ENCODE measurements at regions not wholly inside any gene's neighbourhood (a gene's known extent, or its start where the extent isn't known, plus 50 kb on each side); places are given as distances from the start of the nearest gene placed in this dataset.

GRCh38 chr9:26655166-26655565, 237.4 kb downstream of the CAAP1 start:
- H3K4me3 Mint-ChIP-seq = no peak overlapping the region
- H3K27me3 ChIP-seq (ENCODE audit: control insufficient read depth in 1 of 2, insufficient read depth in 2 of 2, low read length in 2 of 2) = no peaks in the 10 kb centered on the region
- POLR2A ChIA-PET = no interaction called here
- H3K4me1 ChIP-seq (ENCODE audit: insufficient read depth, low read length) = no peaks in the 10 kb centered on the region
- peaks cover 0 to 3% of the 10 kb centered on the region in 2 experiments for H3K9me3 ChIP-seq (ENCODE audit: control insufficient read depth in 1 of 2, insufficient read depth in 1 of 2, low read length in 2 of 2)
- H3K9me3 Mint-ChIP-seq = no peaks in the 10 kb centered on the region
- H3K4me3 ChIP-seq (ENCODE audit: low read length) = no peak overlapping the region
- H3K36me3 Mint-ChIP-seq (ENCODE audit: low read depth) = no peaks in the 10 kb centered on the region
- TF ChIP-seq CTCF (IDR thresholded peaks at IDR 0.05) = no peak
- DNase-seq = no peak
- ATAC-seq (ENCODE audit: poor library complexity) = no peak
- intact Hi-C loops (cut with DNase I, micrococcal nuclease) = no loop called here
- CTCF ChIA-PET = no interaction called here
- H3K4me1 Mint-ChIP-seq (ENCODE audit: low read depth) = no peaks in the 10 kb centered on the region
- H3K27me3 Mint-ChIP-seq = no peaks in the 10 kb centered on the region
- H3K27ac Mint-ChIP-seq = no peak overlapping the region
- no peak overlapping the region for H3K27ac ChIP-seq (ENCODE audit: low read depth in 1 of 2, low read length in 2 of 2)
- H3K36me3 ChIP-seq (ENCODE audit: insufficient read depth, low read length) = no peaks in the 10 kb centered on the region

DNA sequence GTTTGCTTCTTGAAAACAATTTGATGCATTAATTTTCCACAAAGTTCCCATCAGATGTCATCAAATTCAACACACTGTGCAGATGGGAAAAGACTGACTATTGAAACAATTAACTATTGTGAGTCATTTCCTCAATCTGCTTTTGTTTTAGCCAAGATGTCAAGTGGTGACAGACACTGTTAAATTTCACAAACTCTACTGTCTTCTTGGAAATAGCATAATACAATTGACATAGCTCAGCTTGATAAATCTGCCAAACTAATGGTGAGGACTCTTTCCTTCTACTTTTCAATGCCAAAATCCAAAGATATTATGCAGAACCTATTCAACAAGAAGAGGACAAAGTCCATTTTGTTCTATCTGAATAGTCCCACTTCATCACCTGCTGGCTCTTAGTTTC, 242.3 kb downstream of the CAAP1 start:
- DNase-seq = no peak
- Mint-ChIP-seq H3K4me3 (no peak overlapping the region), H3K27ac (no peak overlapping the region), H3K27me3 (no peaks in the 10 kb centered on the region), H3K4me1 (ENCODE audit: low read depth) (no peaks in the 10 kb centered on the region), H3K9me3 (no peaks in the 10 kb centered on the region), H3K36me3 (ENCODE audit: low read depth) (no peaks in the 10 kb centered on the region)
- no peak overlapping the region for H3K27ac ChIP-seq (ENCODE audit: low read depth in 1 of 2, low read length in 2 of 2)
- H3K4me3 ChIP-seq (ENCODE audit: low read length) = no peak overlapping the region
- no peaks in the 10 kb centered on the region for H3K4me1 ChIP-seq (ENCODE audit: insufficient read depth, low read length)
- no peaks in the 10 kb centered on the region for H3K27me3 ChIP-seq (ENCODE audit: control insufficient read depth in 1 of 2, insufficient read depth in 2 of 2, low read length in 2 of 2)
- POLR2A ChIA-PET = no interaction called here
- ATAC-seq (ENCODE audit: poor library complexity) = no peak
- H3K9me3 ChIP-seq (ENCODE audit: control insufficient read depth in 1 of 2, insufficient read depth in 1 of 2, low read length in 2 of 2) = no peaks in the 10 kb centered on the region
- H3K36me3 ChIP-seq (ENCODE audit: insufficient read depth, low read length) = no peaks in the 10 kb centered on the region
- TF ChIP-seq CTCF (IDR thresholded peaks at IDR 0.05) = no peak
- CTCF ChIA-PET = no interaction called here
- intact Hi-C loops (cut with DNase I, micrococcal nuclease) = no loop called here

- Mint-ChIP-seq H3K4me3 (no peak overlapping the region), H3K36me3 (ENCODE audit: low read depth) (no peaks in the 10 kb centered on the region), H3K9me3 (no peaks in the 10 kb centered on the region), H3K4me1 (ENCODE audit: low read depth) (no peaks in the 10 kb centered on the region), H3K27me3 (no peaks in the 10 kb centered on the region), H3K27ac (no peak overlapping the region)
- no peaks in the 10 kb centered on the region for H3K4me1 ChIP-seq (ENCODE audit: insufficient read depth, low read length)
- H3K27me3 ChIP-seq (ENCODE audit: control insufficient read depth in 1 of 2, insufficient read depth in 2 of 2, low read length in 2 of 2) = no peaks in the 10 kb centered on the region
- H3K36me3 ChIP-seq (ENCODE audit: insufficient read depth, low read length) = no peaks in the 10 kb centered on the region
- H3K9me3 ChIP-seq (ENCODE audit: control insufficient read depth in 1 of 2, insufficient read depth in 1 of 2, low read length in 2 of 2) = peaks cover 0 to 7% of the 10 kb centered on the region in 2 experiments
- DNase-seq (no peak), ATAC-seq (ENCODE audit: poor library complexity) (no peak)
- TF ChIP-seq CTCF (IDR thresholded peaks at IDR 0.05) = no peak
- H3K4me3 ChIP-seq (ENCODE audit: low read length) = no peak overlapping the region
- POLR2A ChIA-PET = no interaction called here
- H3K27ac ChIP-seq (ENCODE audit: low read depth in 1 of 2, low read length in 2 of 2) = no peak overlapping the region
- CTCF ChIA-PET = no interaction called here
- intact Hi-C loops (cut with DNase I, micrococcal nuclease) = no loop called here
These were observed 248.8 kb downstream of the CAAP1 start for GRCh38 chr9:26643826-26644225.

All from CD4-positive, alpha-beta T cell (primary cell).